HG03460 (cell line): ENCODE measurements at regions not wholly inside any gene's neighbourhood (a gene's known extent, or its start where the extent isn't known, plus 50 kb on each side); places are given as distances from the start of the nearest gene placed in this dataset.
A peak's percentile ranks its signal among the peaks of the same experiment; 100 is the strongest.

Experiments used
- ATAC-seq: cut with Tn5 transposase; IDR thresholded peaks from one replicate; pipeline ENCODE4 v1.9.1; 2021; ENCODE audit not compliant: unreplicated experiment

DNA sequence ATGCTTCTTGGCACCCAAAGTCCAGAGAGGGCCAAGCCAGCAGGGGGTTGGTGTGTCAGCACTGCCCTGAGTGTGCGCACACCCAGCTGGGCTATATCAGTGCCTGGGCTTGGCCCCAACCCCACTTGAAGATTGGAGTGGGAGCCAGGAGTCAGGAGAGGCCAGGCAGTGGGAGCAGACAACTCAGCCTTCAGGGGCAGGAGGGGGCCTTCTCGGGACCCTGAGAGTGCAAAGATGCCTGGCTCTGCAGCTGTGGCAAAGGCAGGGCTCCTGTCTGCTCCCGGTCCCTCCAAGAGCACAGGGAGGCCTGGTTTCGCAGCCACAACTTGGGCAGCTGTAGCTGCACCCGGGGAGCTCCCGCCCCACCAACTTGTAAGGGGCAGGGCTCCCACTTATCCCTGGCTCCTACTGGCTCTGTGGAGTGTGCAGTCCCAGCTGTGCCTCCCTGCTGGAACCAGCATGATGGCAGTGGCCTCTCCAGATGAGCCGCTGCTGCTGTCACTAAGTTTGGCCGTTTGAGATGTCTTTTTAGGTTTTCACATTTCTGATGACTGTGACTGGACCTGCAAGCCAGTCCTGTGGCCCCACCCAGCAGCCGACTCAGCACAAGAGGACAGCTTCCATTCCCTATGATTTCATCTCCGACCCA lies 148.8 kb upstream of the HS6ST1 start:
- ATAC-seq: no peak

DNA sequence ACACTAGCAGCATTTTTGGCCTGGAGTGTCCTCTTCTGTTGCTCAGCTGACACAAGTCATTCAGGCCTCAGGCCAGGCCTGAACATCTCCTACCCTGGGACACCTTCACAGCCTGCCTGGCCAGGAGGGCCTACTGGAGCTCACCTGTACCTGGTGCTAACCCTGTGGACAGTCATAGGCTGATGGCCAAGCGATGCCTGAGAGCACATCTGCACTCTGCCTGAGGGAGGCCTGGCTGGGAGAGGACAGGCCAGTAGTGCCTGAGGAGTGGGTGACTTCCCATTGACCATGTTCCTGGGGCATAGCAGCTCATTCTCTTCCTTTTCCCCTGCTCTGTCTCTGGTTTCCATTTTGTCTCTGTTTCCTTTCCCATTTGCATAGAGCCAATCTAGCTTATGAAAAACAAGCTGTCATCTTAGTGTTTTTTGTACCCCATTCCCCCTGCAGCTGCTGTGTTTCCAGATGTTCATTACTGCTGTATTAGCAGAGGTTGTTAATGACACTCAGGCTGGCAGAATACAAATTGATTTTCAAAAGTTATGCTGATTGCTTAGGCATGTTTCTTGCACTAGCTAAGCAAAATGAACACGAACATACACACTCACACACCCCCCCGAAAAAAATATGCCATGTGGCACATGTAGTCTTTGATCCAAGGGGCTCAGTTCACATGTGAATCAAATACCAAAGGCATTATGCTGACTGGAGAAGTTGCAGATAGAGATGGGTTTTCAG lies 149.7 kb upstream of the HS6ST1 start:
- ATAC-seq: no peak

DNA sequence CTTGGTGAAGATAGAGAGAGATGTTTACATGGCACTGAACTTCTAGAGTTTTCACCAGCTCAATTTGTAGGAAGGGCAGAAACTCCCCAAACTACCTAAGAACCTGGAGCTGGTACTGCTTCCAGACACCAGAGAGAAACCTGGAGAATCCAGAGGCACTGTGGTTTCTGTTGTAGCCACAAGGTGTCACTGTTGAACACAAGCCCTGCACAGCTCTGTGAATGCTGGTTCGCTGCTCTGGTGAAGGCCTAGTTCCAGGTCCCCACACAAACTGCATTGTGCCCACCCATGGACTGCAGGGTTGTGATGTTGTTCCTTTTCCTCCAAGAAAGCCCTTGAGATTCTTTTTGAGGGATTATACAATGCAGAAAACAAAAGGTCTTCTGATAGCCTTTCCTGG lies 150.5 kb upstream of the HS6ST1 start:
- no peak for ATAC-seq

DNA sequence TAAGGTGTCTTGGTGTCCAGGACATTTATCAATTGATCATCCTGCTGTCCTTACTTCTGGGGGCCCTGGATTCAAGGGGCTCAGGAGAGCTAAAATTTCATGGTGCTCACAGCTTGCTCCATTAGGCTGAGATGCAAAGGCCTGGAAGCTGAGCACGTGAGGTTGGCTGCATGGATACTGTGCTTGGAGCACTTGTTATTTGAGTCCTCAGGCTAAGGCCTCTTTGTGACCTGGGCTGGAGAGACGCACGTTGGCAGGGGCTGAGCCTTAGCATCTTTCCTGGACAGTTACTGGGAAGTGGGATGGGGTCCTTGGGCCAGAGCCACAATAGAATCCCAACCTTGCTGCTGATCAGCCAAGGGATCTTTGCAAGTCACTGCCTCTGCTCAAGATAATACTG lies 151.2 kb upstream of the HS6ST1 start:
- no peak for ATAC-seq

DNA sequence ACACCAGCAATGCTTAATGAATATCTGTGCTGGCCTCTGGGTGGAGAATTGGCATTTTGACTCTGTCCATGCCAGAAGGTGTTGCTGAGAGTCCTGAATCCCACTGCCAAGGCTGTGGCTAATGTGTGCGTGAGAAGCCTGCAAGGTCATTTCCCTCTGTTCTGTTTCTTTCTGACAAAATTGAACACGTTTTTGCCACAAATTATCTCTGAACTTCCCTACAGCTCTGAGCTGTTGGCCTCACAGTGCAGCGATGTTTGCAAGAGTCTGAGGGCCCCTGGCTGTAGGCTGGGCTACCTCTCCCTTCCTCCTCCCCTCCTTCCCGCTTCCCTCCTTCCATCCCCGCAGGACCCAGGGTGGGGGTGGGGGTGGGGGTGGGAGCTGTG lies 154.1 kb upstream of the HS6ST1 start:
- ATAC-seq: peak; percentile 40

DNA sequence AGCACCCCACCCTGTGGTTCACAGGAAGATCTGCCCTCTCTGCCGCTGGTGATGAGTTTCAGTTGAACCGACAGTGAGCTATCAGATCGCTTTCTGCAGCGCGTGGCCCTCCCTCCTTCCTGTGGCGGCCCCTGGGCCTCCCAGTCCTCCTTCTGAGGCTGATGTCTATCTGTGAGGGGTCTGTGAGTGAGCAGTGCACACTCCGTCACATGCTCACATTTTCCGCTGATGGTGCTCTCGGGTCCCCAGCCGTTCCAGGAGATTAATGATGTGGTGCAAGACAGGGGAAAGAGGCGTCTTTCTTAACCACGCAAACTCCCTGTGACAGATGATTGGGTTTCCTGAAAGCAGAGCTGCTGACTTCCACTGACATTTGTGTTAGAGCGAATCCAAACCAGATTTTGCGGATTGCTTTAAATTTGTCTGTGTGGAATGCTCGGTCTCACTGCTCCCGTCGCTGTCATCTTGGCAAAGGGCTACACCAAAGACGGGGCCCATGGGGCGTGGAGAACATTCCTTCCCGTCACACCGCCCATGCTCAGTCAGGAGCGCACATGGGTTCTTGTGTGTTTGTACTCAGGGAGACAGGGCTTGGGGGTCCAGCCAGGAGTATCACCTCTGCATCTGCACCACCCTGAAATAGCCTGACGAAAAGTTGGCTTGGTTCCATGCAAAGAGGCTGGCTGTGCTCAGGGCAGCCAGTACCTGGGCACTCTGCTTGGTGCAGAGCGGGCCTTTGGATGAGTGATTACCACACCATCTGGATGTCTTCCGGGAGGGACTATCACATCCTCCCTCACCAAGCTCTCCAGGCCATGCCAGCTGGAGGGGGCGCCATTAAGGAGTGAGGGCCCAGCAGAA lies 154.7 kb upstream of the HS6ST1 start:
- ATAC-seq: peak; percentile 73

DNA sequence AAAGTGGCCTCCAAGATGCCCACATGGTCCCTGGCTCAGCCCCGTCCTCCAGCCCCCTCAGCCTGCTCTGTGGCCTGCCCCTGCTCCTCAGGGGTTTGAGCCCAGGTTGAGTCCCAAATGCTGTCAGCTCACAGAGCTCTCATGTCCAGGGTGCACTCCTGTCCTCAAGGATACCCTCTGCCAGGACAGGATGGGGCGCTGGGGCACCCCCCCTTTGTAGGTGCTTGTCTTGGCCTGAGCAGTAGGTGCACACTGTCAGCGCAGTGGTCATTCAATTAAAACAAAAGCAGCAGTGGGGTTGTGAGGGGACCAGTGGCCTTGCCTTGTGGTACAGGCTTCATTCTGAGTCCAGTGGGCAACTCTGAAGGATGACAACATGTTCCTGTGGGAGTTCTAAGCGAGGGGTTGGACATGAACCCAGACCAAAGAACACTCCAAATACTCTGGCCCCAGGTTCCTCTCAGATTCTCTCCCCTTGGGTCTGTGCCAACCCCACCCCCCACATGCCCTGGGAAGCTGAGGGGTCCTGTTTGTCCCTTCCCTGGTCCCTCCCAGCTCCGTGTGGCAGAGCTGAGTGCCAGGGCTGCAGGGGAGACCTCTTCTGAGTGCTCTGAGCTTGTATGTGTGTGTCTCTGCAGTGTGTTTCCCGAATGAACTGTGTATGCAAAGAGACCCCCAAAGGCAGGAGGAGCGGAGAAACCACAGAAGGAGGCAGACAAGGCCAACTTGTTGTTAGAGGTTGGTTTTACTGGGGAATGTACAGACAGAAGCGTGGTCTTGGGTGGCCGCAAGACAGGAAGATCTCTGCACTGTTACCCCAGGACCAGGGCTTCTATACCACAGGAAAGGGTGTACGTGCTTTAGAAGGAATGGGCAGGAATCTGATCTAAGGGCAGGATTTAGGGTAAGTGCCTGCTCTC lies 155.6 kb upstream of the HS6ST1 start:
- ATAC-seq: no peak

DNA sequence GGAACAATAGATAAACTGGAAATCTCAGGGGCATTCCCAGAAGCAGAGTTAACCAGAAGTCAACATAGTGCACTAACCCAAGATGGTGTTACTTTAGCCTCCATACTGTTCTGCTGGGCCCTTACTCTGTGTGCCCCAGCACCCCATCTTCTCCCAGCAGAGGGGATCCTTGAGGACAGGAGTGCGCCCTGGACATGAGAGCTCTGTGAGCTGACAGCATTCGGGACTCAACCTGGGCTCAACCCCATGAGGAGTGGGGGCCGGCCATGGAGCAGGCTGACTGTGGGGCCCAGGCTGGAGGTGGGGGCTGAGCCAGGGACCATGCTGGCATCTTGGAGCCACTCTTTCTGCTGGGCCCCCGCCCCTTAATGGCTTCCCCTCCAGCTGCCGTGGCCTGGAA lies 156.3 kb upstream of the HS6ST1 start:
- no peak for ATAC-seq

DNA sequence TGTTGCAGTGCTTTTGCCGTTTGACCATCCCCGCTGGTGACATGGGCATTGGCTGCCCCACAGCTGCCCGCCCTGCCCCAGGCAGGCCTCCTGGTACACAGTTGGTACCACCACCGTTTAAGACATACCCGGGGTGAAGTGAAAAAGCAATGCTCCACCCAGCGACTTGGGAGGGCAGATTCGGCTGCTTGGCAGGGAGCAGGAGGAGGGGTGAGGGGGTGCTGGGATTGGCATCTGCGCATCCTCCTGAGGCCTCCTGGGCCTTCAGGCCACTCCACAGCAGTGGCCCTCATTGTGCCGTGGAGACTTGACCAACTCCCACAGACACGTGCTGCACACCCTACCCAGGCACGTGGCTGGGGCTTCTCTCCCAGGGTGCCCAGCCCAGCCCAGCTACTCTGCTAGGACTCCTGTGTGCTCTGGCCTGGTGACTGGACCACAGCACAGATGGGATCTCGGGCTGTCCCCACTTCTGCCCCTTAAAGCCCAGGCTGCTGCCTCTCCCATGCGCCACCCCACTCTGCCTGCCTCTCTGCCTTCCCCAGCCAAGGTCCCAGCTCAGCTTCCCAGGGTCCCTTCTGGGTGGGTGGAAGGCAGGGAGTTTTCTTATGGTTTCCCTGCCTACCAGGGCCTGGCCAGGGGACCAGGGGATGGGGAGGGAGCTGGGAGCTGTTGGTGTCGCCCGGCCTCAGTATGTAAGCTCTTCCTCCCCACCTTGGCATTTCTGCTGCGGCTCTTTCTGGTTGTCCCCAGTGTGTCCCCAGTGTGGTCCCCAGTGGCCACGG lies 157.0 kb upstream of the HS6ST1 start:
- no peak for ATAC-seq

DNA sequence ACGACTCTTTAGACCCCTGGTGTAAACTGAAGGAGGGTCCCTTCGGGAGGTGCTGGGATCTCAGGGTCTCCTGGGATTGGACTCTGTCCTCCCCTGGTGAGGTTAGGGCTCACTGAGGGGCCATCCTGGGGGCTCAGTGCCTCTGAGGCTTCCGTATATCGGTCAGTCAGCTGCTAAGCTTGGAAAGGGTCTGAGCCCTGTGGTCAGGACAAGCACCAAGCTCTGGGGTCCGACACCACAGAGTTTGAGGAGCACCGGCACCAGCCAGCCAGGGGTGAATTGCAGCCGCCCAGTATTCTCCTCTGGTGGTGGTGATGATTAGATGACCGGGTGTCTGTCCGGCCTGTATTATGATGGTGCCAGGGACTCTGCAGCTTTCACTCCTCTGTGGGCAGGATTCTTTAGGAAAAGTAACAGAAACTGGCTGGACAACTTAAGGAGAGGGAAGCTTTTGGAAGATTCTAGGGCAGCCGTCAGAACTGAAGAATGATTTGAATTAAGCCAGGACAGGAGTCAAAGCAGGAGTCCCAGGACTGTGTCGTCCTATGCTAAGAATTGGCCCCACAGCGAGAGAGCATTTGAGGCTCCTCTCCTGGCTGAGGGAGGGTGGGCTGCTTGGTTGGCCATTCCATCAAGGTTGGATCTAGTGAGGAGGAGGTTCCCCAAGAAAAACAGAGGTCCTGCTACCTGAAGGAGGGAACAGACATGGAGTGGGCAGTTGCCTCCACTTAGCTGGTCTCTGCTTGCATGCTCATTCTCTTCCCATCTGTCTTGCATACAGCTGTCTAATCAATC lies 158.6 kb upstream of the HS6ST1 start:
- ATAC-seq: no peak

DNA sequence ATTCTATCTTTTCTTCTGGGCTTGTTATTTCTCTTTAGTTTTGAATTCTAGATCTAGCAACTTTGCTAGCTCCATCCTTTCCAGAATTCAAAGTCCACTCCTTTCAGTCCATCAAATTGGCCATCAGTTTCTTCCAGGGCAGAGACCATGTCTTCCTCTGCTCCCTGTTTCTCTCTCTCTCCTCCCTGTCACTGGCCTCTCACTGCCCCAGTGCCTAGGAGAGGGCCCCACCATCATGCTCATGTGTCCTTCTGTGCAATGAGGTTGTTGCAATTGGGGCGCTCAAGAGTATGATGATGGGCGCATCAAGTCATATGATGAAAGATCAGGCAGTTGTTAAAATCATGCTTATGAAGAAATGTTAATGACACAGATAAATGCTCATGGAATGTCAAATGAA lies 159.2 kb upstream of the HS6ST1 start:
- no peak for ATAC-seq

DNA sequence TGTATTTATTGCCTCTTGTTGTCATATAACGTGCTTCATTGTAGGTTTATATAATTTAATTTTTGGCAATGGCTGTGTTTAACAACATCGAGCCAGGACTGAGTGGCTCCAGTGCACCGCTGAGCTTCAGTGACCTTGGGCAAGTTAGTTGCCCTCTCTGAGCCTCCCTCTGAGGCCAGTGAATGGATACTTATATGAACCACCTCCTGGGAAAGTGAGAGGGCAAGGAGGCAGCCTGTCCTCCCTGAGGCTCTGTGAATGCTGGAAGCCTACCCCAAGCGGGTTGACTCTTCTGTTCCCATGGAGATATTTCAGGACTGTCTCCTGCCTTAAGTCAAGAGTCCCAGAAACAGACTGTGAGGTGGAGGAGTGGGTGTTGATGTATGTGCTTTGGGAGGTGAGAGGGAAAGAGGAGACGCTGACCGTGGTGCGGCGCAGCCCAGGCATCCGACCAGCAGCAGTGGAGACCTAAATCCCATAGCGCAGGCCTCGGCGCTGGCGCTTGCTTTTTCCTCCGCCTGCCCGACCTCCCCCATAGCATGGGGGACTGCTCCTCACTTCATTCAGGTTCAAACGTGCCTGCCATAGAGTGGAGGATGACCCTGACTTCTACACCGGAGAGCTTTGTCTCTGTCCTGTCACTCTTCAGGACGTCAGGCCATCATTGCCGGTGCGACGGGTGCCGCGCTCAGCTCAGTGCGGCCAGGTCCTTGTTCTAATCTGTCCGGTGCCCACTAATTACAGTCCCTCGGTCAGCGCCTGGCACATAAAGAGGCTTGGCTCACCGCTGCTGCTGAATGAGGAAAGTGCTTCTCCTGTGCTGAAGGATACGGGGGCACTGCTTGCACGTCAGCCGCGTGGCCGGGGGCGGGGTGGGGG lies 167.3 kb upstream of the HS6ST1 start:
- no peak for ATAC-seq

DNA sequence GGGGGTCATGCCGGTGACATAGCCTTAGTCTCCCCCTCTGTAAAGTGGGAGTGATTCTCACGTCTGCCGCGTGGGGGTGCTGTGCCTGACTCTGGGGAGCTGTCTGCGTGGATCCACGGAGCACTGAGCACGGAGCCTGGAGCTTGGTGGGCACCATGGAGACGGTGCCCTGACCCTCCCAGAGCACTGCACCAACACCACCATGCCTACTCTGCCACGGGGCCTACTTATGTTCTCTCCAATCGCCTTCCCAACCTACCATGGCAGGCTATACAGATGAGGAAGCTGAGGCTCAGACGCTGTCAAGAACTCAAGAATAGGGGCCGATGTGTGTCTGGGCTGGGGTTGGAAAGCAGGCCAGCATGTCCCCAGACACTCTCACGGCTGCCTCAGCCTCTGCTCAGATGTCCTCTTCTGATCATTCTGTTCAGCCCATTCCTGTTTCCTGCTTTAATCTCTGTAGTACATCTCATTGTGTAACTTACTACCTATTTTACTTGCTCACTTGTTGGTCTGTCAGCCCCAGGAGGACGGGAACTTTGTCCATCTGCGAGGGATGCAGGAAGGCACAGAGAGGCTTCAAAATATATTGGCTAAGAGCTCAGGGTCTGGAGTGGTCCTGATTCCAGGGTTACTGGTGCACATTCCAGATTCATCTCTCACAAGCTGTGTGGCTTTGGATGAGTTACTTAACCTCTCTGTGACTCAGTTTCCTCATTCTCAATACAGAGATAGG lies 168.1 kb upstream of the HS6ST1 start:
- ATAC-seq: no peak

DNA sequence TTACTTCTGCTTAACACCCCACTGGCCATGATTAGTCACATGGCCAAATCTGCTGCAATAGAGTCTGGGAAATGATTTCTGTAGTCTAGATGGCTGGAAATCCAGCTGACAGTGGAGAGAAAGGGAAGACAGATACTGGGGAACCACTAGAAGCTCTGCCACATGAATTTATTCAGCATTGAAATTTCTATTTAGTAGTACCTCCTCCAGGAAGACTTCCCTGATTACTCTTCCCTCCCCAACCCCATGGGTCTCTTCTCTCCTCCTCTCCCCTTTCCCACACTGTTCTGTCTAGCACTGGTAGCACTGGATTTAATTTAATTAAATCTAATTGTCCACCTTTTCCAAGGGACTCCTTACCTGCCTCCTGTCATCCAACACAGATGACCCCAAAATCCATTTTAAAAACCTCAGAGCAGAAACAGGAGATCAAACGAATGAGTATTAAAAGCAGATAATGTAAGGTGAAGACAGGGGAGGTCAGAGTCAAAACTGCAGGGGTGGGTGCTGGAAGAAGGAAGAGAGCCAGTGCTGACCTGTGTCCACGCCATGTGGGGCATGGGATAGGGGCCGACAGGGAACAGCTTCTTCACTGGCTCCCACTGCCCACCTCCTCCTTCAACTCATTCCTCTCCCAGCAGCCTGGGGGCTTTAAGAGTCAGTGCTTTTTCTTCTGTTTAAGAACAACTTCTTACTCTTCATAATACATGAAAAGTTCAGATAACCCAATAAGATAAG lies 169.2 kb upstream of the HS6ST1 start:
- no peak for ATAC-seq

DNA sequence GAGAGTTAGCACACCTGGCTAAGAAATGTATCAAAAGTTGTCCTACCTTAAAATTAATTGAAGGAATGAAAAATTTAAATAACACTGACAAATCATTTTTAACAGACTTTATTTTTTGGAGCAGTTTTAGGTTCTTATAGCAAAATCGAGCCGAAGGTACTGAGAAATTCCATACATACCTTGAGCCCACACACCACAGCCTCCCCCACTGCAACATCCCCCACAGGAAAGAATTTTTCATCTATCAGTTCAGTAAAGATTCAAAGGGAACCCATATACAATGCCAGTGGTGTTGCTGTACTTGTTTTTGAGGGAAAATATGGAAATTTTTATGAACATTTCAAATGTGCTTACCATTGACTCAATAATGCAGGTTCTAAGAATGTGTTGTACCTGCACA lies 169.8 kb upstream of the HS6ST1 start:
- no peak for ATAC-seq

DNA sequence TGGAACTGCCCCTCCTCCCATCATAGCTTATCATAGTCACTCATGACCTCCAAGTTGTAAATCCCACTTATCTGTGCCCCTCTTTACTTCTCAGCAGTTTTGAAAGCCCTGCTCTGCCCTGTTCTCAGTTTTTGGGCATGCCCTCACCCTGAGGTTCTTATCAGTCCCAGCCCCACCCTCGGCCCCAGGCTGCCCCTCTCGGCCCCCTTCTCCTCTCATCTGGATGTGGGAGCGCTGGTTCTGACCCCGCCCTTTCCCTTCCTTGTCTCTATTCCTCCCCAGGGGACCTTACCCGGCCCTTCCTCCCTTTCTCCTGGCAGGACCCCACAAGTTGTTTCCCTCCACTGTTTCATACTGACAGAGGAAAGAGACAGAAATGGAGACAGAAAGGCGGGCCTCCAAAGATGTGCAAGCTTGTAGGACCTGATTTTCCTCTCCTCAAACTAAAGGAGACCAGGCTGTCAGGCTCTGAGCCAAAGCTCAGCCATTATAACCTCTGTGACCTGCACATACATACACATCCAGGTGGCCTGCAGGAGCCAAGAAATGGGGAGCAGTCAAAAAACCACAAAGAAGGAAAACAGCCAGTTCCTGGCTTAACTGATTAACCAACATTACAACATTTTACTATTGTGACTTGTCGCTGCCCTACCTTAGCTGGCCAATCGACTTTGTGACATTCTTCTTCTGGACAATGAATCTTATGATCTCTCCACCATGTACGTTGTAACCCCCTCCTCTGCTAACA lies 171.0 kb upstream of the HS6ST1 start:
- ATAC-seq: no peak
